Tibial nerve (tissue), 4 donors: ENCODE measurements at regions not wholly inside any gene's neighbourhood (a gene's known extent, or its start where the extent isn't known, plus 50 kb on each side); places are given as distances from the start of the nearest gene placed in this dataset.

ENCODE experiments used
- CTCF ChIP-seq, 5 experiments: fragments of 200-600 bp in 3 of 5; fragments of 450-650 bp in 2 of 5; sonication (generic) in 3 of 5; IDR thresholded peaks; one replicate each; pipeline ENCODE4 v1.5.1; 2016 to 2019; ENCODE audit warnings: antibody characterized with exemption in 5 of 5, mild to moderate bottlenecking in 3 of 5, moderate library complexity in 2 of 5
- EP300 ChIP-seq, 2 donors: sonication (generic); formaldehyde crosslinking; IDR thresholded peaks; one replicate each; pipeline ENCODE4 v1.6.1; 2017; ENCODE audit warnings: antibody characterized with exemption in 2 of 2, mild to moderate bottlenecking in 1 of 2
- POLR2A ChIP-seq, 2 donors: fragments of 450-650 bp; IDR thresholded peaks; one replicate each; pipeline ENCODE4 v1.6.1; 2017; ENCODE audit warnings: antibody characterized with exemption in 2 of 2, mild to moderate bottlenecking in 2 of 2, moderate library complexity in 2 of 2

- TF ChIP-seq CTCF (IDR thresholded peaks at IDR 0.05) (no peak), EP300 (IDR thresholded peaks at IDR 0.05) (no peak), POLR2A (IDR thresholded peaks at IDR 0.05) (no peak)
Measured at GRCh38 chr14:81727218-81727617, 193.6 kb upstream of the SEL1L start.
